ENCODE measurements at regions not wholly inside any gene's neighbourhood (a gene's known extent, or its start where the extent isn't known, plus 50 kb on each side); places are given as distances from the start of the nearest gene placed in this dataset.
"Not testable (repeated sequence)": the region's sequence is repeated elsewhere in the genome, so short reads cannot be mapped to it uniquely, and the experiment has no call there.

DNA sequence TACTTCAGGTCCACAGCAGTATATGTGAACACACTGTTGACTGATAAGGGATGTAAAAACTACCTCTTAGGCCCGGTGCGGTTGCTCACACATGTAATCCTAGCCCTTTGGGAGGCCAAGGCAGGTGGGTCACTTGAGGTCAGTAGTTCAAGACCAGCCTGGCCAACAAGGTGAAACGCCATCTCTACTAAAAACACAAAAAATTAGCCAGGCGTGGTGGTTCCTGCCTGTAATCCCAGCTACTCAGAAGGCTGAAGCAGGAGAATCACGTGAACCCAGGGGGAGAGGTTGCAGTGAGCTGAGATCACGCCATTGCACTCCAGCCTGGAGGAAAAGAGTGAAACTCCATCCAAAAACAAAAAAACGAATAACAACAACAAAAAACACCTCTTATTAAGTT lies 194.6 kb upstream of the KCNMB2 start:
- DNase-seq: no peak

GRCh38 chr3:178342111-178342510 lies 194.1 kb upstream of the KCNMB2 start:
- DNase-seq: no peak

DNA sequence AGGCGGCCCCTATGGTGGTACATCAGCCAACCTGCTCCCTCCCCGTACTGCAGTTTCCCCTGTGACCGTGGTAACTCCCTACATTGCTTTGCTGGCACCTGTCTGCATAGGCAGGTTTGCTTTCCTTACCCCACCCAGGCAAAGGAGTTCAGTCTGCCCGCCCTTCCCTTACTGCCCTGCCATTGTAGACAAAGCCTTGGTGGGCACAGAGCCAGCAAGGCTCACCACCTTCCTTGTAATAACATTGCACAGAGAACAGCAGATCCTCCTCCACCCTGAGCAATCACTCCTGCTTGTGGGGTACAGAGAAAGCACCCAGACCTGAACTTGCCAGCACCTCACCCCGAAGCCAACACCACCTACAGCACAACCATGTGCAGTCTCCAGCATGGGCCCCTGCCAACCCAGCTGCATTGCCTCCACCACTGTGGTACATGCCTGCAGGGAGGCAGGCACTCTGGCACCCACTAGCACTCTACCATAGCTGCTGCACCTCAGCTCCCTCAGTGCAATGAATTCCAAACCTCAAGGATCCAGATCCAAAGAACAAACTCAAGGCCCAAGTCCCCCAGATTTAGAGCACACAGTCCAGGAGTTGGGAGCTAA lies 192.7 kb upstream of the KCNMB2 start:
- DNase-seq: no peak

GRCh38 chr3:178345944-178346343 lies 190.3 kb upstream of the KCNMB2 start:
- no peak for DNase-seq

DNA sequence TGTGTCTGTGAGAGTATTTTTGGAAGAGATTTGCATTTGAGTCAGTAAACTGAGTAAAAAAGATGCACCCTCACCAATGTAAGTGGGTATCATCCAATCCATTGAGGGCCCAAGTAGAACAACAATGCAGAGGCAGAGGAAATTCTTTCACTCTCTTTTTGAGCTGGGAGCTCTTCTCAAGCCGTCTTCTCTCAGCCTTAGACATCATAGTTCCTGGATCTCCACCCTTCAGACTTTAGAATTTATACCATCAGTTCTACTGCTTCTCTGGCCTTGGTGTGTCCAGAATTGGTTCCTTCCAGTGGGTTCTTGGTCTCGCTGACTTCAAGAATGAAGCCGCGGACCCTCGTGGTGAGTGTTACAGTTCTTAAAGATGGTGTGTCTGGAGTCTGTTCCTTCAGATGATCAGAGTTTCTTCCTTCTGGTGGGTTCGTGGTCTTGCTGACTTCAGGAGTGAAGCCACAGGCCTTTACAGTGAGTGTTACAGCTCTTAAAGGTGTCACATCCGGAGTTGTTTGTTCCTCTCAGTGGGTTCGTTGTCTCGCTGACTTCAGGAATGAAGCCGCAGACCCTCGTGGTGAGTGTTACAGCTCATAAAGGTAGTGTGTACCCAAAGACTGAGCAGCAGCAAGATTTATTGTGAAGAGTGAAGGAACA lies 187.5 kb upstream of the KCNMB2 start:
- DNase-seq: not testable (repeated sequence)

- DNase-seq: not testable (repeated sequence)
Observed at GRCh38 chr3:178349218-178349596, 187.0 kb upstream of the KCNMB2 start.

GRCh38 chr3:178350763-178351162 lies 185.5 kb upstream of the KCNMB2 start:
- no peak for DNase-seq

DNA sequence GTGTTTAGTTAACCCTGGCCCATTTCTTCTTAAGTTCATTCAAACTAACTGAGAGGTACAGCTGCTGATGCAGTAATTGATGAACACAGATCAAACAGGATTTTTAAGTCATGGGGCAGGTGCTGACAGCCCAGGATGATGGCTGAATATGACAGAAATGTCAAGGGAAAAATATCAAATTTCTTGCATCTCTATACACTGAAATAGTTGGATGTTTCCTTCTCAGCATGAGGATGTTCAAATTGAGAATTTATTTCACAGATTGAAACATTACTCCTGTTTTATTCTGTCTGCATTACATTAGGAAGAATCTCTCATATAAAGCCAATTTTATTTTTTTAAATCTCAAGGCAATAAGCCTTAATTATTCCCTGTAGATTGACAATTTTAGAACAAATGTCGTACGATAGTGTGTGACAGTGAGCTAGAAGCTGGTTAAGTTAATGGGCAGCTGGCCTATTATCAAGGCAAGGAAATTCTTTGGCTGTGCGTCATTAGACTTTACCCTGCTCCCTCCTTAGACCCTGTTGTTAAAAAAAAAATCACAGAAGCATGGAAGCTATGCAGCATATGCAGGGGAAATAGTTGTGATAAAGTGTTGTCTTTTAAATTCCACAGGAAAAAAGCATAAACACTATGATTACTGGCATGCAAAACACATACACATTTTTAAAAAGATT lies 183.8 kb upstream of the KCNMB2 start:
- peak in 1 of 3 experiments; percentile 58 for DNase-seq

DNA sequence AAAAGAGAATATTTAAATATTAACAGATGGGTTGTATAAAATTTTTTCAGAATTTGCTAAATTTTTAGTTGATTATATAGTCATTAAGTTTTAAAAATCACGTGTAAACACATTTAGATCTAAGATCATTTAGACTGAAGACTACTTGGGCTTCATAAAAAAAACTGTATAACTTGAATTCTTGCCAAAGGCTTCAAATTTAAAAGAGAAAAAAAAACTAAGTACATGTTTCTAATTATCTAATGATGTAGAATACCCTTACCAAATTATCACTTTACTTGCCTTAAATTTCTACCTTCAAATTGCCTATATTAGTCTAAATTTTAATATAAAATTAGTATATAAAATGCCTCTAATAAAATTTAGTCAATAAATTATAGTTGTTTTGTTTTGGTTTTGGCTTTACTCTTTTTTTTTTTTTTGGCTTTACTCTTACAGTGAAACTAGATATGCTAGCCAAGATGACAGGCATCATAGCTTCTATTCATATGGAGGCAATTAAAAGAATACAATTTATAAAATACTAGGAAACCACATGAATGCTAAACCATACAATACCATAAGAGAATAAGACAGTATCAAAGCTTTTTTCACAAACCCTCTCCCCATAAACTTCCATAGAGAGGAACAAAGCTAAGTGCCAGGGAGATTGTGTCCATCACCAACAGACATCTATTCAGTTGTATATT lies 183.1 kb upstream of the KCNMB2 start:
- peak in 1 of 3 experiments; percentile 30 for DNase-seq

GRCh38 chr3:178359728-178360127 lies 176.5 kb upstream of the KCNMB2 start:
- no peak for DNase-seq

GRCh38 chr3:178363048-178363447 lies 173.2 kb upstream of the KCNMB2 start:
- not testable (repeated sequence) for DNase-seq

DNA sequence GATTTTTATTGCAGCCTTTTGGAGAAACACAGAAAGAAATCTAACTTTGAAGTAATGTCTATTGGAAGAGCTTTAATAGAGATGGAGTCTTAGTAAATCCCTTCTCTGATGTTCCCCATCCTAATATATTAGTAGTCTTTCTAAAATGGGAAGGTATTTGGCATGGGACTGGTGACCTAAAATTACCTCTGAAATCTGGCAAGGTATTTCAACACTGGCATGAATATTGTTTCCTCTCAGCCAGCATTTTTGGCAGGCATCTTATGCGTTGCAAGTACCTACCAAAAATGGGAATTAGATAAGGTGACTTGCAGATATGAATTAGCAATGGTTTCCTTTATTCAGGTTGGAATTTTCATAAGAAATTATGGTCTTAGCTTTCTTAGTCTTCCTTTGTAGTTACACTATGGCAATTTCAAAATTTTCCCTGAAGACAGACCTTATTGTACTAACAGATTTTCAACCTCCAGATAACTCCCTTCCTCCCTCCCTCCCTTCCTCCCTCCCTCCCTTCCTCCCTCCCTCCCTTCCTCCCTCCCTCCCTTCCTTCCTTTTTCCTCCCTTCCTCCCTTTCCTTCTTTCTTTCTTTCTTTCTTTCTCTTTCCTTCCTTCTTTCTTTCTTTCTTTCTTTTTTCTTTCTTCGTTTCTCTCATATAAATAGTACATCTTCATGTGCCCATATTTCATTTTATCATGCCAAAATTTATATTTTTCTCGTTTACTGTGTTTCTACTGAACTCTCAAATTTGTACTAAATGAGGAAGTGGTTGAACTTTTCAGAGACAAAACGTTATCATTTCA lies 168.2 kb upstream of the KCNMB2 start:
- no peak for DNase-seq

- no peak for DNase-seq
Observed at GRCh38 chr3:178369006-178369405, 167.2 kb upstream of the KCNMB2 start.

DNA sequence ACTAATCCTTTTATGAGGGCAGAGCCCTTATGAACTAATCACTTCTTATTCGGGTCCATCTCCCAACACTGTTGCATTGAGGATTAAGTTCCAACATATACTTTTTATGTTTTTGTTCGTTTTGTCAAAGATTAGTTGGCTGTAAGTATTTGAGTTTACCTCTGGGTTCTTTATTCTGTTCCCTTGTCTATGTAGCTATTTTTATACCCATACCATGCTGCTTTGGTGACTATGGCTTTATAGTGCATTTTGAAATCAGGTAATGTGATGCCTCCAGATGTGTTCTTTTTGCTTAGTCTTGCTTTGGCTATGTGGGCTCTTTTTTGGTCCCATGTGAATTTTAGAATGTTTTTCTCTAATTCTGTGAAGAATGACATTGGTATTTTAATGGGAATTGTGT lies 166.4 kb upstream of the KCNMB2 start:
- no peak for DNase-seq

DNA sequence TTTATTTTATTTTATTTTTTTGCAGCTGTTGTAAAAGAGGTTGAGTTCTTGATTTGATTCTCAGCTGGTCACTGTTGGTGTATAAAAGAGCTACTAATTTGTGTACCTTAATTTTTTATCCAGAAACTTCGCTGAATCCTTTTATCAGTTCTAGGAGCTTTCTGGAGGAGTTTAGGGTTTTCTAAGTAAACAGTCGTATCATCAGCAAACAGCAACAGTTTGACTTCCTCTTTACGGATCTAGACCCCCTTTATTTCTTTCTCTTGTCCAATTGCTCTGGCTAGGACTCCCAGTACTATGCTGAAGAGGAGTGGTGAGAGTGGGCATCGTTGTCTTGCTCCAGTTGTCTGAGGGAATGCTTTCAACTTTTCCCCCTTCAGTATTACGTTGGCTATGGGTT lies 165.8 kb upstream of the KCNMB2 start:
- DNase-seq: no peak

- no peak for DNase-seq
Observed at GRCh38 chr3:178381555-178381954, 154.7 kb upstream of the KCNMB2 start.

DNA sequence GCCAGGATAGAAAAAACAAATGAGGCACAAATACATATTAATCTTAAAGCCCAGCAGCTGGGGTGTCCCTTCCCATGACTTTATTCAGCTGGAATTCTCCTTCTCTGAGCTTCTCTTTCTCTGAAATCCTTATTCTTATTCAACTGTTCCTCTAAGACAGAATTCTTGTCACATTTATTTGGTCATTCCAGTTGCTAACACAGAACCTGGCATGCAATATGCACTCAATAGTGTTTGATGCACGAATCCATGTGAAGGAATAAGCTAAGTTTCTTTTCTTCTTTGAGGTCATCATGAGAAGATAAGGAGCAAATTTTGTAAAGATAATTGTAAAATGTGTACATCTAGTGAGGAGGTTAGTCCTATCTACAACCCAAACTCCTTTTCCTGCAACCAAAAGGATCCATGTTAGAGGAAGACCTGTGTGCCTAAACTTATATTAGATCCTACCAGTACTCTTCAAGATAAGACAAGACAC lies 154.2 kb upstream of the KCNMB2 start:
- no peak for DNase-seq

GRCh38 chr3:178382449-178383061 lies 153.7 kb upstream of the KCNMB2 start:
- no peak for DNase-seq

DNA sequence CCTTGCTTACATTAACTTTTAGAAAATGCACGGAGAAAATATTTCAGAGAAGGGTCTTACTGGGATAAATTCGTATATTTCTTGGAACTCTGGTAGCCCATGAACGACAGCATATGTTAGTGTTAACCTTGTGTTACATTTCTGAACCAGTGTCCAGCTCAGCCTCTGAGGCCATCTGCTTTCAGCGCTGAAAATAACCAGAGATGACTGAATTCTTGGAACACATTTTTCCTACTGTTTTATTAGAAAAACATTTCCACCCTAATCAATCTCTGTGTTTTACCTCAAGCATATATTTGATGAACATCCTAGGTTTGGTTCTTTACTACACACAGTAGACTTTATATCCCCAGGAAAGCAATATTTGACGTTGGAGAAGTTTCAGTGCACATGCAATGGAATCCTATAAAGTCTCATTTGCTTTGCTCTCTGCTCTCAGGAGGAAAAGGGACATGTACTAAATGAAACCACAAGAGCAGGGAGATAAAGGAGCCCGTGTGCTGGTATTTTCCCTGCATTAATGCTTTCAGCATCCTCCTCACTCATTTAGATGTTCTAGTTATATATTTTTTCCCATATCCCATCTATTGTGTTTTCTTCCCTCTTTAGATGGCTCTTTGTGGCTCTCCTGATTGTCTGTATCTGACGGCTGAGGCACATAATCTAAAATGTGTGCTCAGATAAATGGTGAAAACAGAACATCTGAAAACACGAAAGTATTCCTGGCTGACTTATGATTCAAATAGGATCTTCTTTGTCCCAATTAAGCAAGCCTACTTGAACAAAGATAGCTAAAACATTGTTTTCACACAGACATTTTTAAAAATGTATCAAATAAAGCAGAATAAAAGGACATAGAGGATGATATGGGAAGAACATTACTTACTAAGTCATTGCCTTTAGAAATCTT lies 151.7 kb upstream of the KCNMB2 start:
- DNase-seq: peak in 1 of 3 experiments; percentile 58

GRCh38 chr3:178385280-178385952 lies 150.8 kb upstream of the KCNMB2 start:
- peak; percentile 23 to 87 (median 57) for DNase-seq

GRCh38 chr3:178386401-178386800 lies 149.8 kb upstream of the KCNMB2 start:
- no peak for DNase-seq
